AG04450 (cell line): ENCODE measurements at regions not wholly inside any gene's neighbourhood (a gene's known extent, or its start where the extent isn't known, plus 50 kb on each side); places are given as distances from the start of the nearest gene placed in this dataset.

Experiments used
- CTCF ChIA-PET: fragments of 300-600, 350-600 bp; formaldehyde crosslinking; extraction: SDS; loops from one replicate; lab custom pipeline; 2022; ENCODE audit warnings: antibody characterized with exemption, inconsistent platforms; lab: Charles Lee
- POLR2A ChIA-PET: fragments of 350-600 bp; formaldehyde crosslinking; extraction: SDS; loops from one replicate; lab custom pipeline; 2021; ENCODE audit warnings: antibody characterized with exemption, inconsistent platforms; lab: Yijun Ruan, JAX
- DNase-seq: peaks from one replicate; pipeline ENCODE4 v3.0.0-alpha.2; 2011; ENCODE audit warnings: low read depth, low spot score
- H3K27ac ChIP-seq: one replicate; pipeline ENCODE4 v1.5.1; 2012; ENCODE audit warnings: low read depth, low read length, control low read depth
- H3K27me3 ChIP-seq: one replicate; pipeline ENCODE4 v1.6.0; 2012; ENCODE audit warnings: low read length; ENCODE audit not compliant: control insufficient read depth, insufficient read depth
- H3K4me3 ChIP-seq: 2 replicates; pipeline ENCODE4 v1.5.1; 2011; ENCODE audit warnings: mild to moderate bottlenecking, low read depth, low read length, control low read depth
- H3K9me3 ChIP-seq: 2 replicates; pipeline ENCODE4 v1.5.1; 2012; ENCODE audit warnings: low read length; ENCODE audit not compliant: control insufficient read depth, insufficient read depth
- TF ChIP-seq, protein P1 (sequence below): IDR thresholded peaks from 2 replicates; pipeline ENCODE4 v1.5.1; 2011; ENCODE audit warnings: low read depth, low read length, control low read depth, inconsistent platforms

DNA sequence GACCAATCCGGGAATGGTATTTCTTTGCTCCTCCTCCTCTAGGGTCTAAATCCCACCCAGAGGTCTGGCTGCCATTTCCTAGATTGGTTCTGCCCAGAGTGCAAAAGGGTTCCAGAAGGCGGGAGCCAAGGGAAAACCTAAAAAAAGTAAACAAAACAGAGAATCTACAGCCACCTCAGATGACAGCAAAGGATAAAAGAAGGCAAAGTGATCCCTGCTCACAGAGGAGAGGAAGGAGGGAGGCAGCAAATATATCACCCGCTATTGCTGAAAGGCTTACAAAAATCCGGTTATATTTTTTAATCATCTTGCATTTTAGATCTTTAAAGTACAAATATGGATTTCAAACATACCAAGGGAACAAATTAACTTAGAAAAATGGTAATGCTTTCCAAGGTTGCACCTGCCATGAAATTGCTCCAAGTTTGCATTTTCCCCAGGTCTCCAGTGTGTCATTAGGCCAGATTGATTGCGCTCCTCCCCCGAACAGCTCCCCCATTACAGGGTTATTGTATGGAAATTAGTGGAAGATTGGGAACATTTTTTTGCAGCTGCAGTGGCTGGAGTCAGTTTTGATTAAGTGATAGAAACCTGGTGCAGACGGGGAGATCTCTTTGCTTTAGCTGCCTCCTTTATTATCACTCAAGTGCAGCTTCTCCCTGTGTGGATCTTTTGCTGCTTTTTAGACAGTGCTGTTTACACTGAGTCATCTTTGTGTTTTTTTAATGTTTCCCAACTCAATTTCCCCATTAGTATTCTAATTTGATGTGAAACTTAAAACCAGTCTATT, 280.5 kb upstream of the CAMK1G start:
- TF ChIP-seq, protein P1, sequence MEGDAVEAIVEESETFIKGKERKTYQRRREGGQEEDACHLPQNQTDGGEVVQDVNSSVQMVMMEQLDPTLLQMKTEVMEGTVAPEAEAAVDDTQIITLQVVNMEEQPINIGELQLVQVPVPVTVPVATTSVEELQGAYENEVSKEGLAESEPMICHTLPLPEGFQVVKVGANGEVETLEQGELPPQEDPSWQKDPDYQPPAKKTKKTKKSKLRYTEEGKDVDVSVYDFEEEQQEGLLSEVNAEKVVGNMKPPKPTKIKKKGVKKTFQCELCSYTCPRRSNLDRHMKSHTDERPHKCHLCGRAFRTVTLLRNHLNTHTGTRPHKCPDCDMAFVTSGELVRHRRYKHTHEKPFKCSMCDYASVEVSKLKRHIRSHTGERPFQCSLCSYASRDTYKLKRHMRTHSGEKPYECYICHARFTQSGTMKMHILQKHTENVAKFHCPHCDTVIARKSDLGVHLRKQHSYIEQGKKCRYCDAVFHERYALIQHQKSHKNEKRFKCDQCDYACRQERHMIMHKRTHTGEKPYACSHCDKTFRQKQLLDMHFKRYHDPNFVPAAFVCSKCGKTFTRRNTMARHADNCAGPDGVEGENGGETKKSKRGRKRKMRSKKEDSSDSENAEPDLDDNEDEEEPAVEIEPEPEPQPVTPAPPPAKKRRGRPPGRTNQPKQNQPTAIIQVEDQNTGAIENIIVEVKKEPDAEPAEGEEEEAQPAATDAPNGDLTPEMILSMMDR, result no peak
- H3K27me3 ChIP-seq, result no peaks in the 10 kb centered on the region
- no peaks in the 10 kb centered on the region for H3K9me3 ChIP-seq
- DNase-seq, result no peak
- no peak overlapping the region for H3K4me3 ChIP-seq
- ChIA-PET POLR2A (no interaction called here), CTCF (interaction anchor here (0.5 kb wide), 1 partner anchor 17 kb away, joined by 5 read pairs; no protein-coding TSS in a partner anchor)
- H3K27ac ChIP-seq, result no peak overlapping the region

DNA sequence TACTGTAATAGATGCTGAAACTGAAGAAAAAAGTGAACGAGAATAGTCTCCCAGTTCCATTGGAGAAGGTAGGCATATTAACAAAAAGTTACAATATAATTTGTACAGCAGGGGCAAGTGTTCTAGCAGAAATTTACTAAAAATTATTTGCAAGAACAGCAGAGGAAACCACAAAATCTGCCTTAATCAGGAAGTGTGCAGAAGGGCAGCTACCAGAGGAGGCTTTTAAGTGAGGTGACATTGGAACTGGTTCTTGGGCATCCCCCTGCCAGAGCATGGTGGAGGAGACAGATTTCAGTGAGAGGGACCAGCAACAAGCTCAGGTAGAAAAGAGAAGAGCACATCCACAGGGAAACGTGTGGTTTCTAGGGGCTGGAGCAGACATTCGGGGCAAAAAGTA, 279.3 kb upstream of the CAMK1G start:
- Histone ChIP-seq H3K27ac (no peak overlapping the region), H3K27me3 (no peaks in the 10 kb centered on the region), H3K9me3 (no peaks in the 10 kb centered on the region), H3K4me3 (no peak overlapping the region)
- CTCF ChIA-PET, result interaction anchor here (1.7 kb wide), 1 partner anchor 56 kb away, joined by 7 read pairs; no protein-coding TSS in a partner anchor
- POLR2A ChIA-PET, result no interaction called here
- TF ChIP-seq, protein P1, result no peak
- DNase-seq, result no peak

DNA sequence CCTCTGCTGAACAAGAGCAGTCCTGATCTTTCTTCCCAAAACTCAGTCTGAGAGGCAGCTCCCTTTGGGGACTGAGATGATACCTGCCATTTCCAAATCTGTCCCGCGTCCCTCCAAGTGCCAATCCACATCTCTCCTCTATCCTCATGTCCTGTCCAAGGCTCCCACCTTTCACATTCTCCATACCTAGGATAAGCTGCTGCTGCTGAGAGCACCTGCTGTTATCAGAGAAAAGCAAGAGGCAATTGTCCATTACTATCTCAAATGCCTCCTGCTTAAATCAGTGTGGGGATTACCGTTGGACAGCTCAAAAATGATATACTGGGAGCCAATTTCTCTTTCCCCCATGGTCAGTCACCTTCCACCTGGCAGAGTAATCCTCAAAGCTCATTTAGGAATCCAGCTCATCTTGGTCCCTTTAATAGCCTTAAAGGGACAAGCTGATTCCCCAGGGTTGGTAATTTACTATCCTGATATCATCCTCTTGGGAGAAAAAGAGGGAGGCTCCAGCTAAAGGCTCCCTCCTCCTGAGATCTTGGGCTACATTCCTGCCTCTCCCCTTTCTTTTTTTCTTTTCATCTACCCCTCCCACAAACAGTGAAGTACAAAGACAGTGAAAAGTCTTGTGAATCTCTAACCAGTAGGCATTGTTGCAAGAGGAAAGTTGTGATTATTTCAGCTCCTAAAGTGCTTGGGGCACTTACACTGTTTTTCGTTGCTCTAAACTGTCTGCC, 278.1 kb upstream of the CAMK1G start:
- CTCF ChIA-PET, result interaction anchor here (0.5 to 1.7 kb wide), 3 partner anchors 30 to 61 kb away, joined by 3 to 7 read pairs (median 5); no protein-coding TSS in a partner anchor
- H3K27ac ChIP-seq, result no peak overlapping the region
- no peak for DNase-seq
- no peaks in the 10 kb centered on the region for H3K9me3 ChIP-seq
- no peak overlapping the region for H3K4me3 ChIP-seq
- TF ChIP-seq, protein P1, result no peak
- POLR2A ChIA-PET, result no interaction called here
- H3K27me3 ChIP-seq, result no peaks in the 10 kb centered on the region

GRCh38 chr1:209307846-209308245, 275.7 kb upstream of the CAMK1G start:
- ChIA-PET CTCF (no interaction called here), POLR2A (no interaction called here)
- H3K9me3 ChIP-seq, result no peaks in the 10 kb centered on the region
- H3K27ac ChIP-seq, result no peak overlapping the region
- TF ChIP-seq, protein P1, result no peak
- no peaks in the 10 kb centered on the region for H3K27me3 ChIP-seq
- no peak overlapping the region for H3K4me3 ChIP-seq
- DNase-seq, result no peak

DNA sequence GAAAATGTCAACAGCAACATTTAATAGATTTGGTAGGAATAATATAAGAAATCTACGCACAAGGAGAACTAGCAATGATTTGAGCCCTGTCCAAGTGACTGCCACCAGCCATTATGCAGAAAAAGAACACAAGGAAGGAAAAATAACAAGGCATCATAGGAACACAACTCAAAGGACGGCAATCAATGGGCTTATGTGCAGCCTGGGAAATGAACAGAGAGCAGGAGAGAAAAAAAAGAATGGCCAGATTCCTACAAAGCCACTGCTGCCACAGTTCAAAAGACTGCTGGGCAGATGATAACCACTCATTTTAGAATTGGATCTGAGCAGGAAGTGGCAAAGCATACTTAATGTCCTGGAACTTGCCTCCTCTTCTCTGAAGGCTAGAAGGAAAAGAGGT, 274.3 kb upstream of the CAMK1G start:
- TF ChIP-seq, protein P1, result no peak
- Histone ChIP-seq H3K27ac (no peak overlapping the region), H3K9me3 (no peaks in the 10 kb centered on the region), H3K27me3 (no peaks in the 10 kb centered on the region), H3K4me3 (no peak overlapping the region)
- CTCF ChIA-PET, result no interaction called here
- no peak for DNase-seq
- POLR2A ChIA-PET, result no interaction called here
